ENCODE measurements at regions not wholly inside any gene's neighbourhood (a gene's known extent, or its start where the extent isn't known, plus 50 kb on each side); places are given as distances from the start of the nearest gene placed in this dataset.

DNA sequence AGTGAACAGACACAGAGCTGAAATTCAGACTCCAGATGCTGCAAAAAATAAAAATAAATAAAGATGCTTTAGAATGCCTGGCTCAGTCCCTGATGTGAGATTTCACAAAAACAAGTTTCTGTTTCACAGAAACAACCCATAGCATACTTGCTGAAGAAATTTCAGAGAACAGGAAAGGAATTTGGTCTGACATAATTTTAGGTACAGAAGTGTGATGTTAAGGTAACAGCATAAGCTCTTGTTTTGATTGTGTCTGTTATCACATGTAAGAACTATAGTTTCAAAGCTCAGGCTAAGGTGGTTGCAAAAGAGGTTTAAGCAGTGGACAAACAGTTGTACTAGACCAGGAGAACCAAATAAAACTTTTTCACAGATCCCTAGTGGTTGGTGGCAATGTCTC lies 152.1 kb downstream of the PTGER3 start:
- intact Hi-C loops (cut with DNase I) = no loop called here
- no peak overlapping the region for H3K27ac ChIP-seq
- TF ChIP-seq, protein P1, sequence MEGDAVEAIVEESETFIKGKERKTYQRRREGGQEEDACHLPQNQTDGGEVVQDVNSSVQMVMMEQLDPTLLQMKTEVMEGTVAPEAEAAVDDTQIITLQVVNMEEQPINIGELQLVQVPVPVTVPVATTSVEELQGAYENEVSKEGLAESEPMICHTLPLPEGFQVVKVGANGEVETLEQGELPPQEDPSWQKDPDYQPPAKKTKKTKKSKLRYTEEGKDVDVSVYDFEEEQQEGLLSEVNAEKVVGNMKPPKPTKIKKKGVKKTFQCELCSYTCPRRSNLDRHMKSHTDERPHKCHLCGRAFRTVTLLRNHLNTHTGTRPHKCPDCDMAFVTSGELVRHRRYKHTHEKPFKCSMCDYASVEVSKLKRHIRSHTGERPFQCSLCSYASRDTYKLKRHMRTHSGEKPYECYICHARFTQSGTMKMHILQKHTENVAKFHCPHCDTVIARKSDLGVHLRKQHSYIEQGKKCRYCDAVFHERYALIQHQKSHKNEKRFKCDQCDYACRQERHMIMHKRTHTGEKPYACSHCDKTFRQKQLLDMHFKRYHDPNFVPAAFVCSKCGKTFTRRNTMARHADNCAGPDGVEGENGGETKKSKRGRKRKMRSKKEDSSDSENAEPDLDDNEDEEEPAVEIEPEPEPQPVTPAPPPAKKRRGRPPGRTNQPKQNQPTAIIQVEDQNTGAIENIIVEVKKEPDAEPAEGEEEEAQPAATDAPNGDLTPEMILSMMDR (IDR thresholded peaks at IDR 0.05) = no peak
- TF ChIP-seq POLR2A (IDR thresholded peaks at IDR 0.05) = no peak

DNA sequence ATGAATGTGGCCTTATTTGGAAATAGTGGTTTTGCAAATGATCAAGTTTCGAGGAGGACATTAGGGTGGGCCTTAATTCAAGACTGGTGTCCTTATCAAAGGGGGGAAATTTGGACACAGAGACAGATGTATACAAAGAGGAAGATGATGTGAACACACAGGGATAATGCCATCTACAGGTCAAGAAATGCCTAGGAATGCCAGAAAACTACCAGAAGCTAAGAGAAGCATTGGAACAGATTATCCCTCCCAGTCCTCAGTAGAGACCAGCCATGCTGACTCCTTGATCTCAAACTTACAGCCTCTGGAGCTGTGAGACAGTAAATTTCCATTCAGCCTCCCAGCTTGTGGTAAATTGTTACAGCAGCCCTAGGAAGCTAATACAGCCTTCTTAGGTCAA lies 151.4 kb downstream of the PTGER3 start:
- WGBS, 4 donors = 57 to 85% (median 72%) methylated on average over 1 of the region's 1 CpG
- no peaks in the 10 kb centered on the region for H3K4me1 ChIP-seq (replicated peaks in 1 of 2)
- no peak overlapping the region for H3K4me3 ChIP-seq
- H3K27ac ChIP-seq = no peak overlapping the region
- DNase-seq = no peak
- no peaks in the 10 kb centered on the region for H3K27me3 ChIP-seq
- no peaks in the 10 kb centered on the region for H3K9me3 ChIP-seq (replicated peaks in 1 of 3)
- intact Hi-C loops (cut with DNase I) = no loop called here
- TF ChIP-seq, protein P1 (IDR thresholded peaks at IDR 0.05) = no peak
- TF ChIP-seq POLR2A (IDR thresholded peaks at IDR 0.05) = no peak
- no peaks in the 10 kb centered on the region for H3K36me3 ChIP-seq (replicated peaks in 1 of 2)

More for the DNA sequence above, 152.1 kb downstream of the PTGER3 start:
- no peak for DNase-seq
- Histone ChIP-seq H3K4me1 (replicated peaks in 1 of 2) (no peaks in the 10 kb centered on the region), H3K4me3 (no peak overlapping the region), H3K9me3 (replicated peaks in 1 of 3) (no peaks in the 10 kb centered on the region), H3K27me3 (no peaks in the 10 kb centered on the region), H3K36me3 (replicated peaks in 1 of 2) (no peaks in the 10 kb centered on the region)

GRCh38 chr1:70897273-70897672 lies 150.3 kb downstream of the PTGER3 start:
- DNase-seq = no peak
- intact Hi-C loops (cut with DNase I) = no loop called here
- H3K4me3 ChIP-seq = no peak overlapping the region
- H3K27ac ChIP-seq = no peak overlapping the region
- H3K4me1 ChIP-seq (replicated peaks in 1 of 2) = no peaks in the 10 kb centered on the region
- TF ChIP-seq, protein P1 (IDR thresholded peaks at IDR 0.05) = no peak
- TF ChIP-seq POLR2A (IDR thresholded peaks at IDR 0.05) = no peak
- WGBS, 4 donors = 44 to 52% (median 47%) methylated on average over 4 of the region's 4 CpGs
- no peaks in the 10 kb centered on the region for H3K27me3 ChIP-seq
- no peaks in the 10 kb centered on the region for H3K9me3 ChIP-seq (replicated peaks in 1 of 3)
- H3K36me3 ChIP-seq (replicated peaks in 1 of 2) = no peaks in the 10 kb centered on the region

GRCh38 chr1:70899735-70900134 lies 147.9 kb downstream of the PTGER3 start:
- Histone ChIP-seq H3K4me1 (replicated peaks in 1 of 2) (no peaks in the 10 kb centered on the region), H3K4me3 (no peak overlapping the region), H3K36me3 (replicated peaks in 1 of 2) (no peaks in the 10 kb centered on the region), H3K9me3 (replicated peaks in 1 of 3) (no peaks in the 10 kb centered on the region), H3K27me3 (no peaks in the 10 kb centered on the region), H3K27ac (no peak overlapping the region)
- intact Hi-C loops (cut with DNase I) = no loop called here
- TF ChIP-seq, protein P1 (IDR thresholded peaks at IDR 0.05) = no peak
- TF ChIP-seq POLR2A (IDR thresholded peaks at IDR 0.05) = no peak
- no peak for DNase-seq

All from adrenal gland (tissue), 9 donors.